PC-9 (cell line): ENCODE measurements at regions not wholly inside any gene's neighbourhood (a gene's known extent, or its start where the extent isn't known, plus 50 kb on each side); places are given as distances from the start of the nearest gene placed in this dataset.

Experiments
- CTCF ChIP-seq: fragments of 200-600 bp; sonication (generic); conservative IDR thresholded peaks from 2 replicates; pipeline ENCODE4 v1.6.1; 2017; ENCODE audit warnings: mixed run types, antibody characterized with exemption, mild to moderate bottlenecking, moderate library complexity
- EZH2 ChIP-seq: fragments of 200-600 bp; sonication (generic); IDR thresholded peaks from 2 replicates; pipeline ENCODE4 v1.8.0; 2017; ENCODE audit warnings: antibody characterized with exemption, low read depth

GRCh38 chrX:42276982-42277690 lies 353.8 kb upstream of the CASK start:
- TF ChIP-seq CTCF, result no peak
- TF ChIP-seq EZH2, result no peak
